GM12873 (cell line): ENCODE measurements at regions not wholly inside any gene's neighbourhood (a gene's known extent, or its start where the extent isn't known, plus 50 kb on each side); places are given as distances from the start of the nearest gene placed in this dataset.

Source experiments
- CTCF ChIP-seq: IDR thresholded peaks from 2 replicates; pipeline ENCODE4 v1.5.1; 2012; ENCODE audit warnings: low read depth, mild to moderate bottlenecking, moderate library complexity, low read length, control low read depth; ENCODE audit not compliant: insufficient read depth; ENCODE audit errors: missing control alignments

- TF ChIP-seq CTCF = no peak
Measured at GRCh38 chr19:30317403-30317802, 54.8 kb upstream of the ZNF536 start.

GRCh38 chr19:30318261-30318660 is 53.9 kb upstream of the ZNF536 start:
- no peak for TF ChIP-seq CTCF

GRCh38 chr19:30318936-30319335 is 53.2 kb upstream of the ZNF536 start:
- TF ChIP-seq CTCF = no peak

- TF ChIP-seq CTCF = no peak
Measured at GRCh38 chr19:30319411-30319810, 52.8 kb upstream of the ZNF536 start.

- TF ChIP-seq CTCF = no peak
Measured at GRCh38 chr19:30319876-30320275, 52.3 kb upstream of the ZNF536 start.

- TF ChIP-seq CTCF = no peak
Measured at GRCh38 chr19:30320466-30320865, 51.7 kb upstream of the ZNF536 start.

GRCh38 chr19:30320916-30321315 is 51.3 kb upstream of the ZNF536 start:
- TF ChIP-seq CTCF = no peak
